Endodermal cell (in vitro differentiated cells): ENCODE measurements at regions not wholly inside any gene's neighbourhood (a gene's known extent, or its start where the extent isn't known, plus 50 kb on each side); places are given as distances from the start of the nearest gene placed in this dataset.
A peak's percentile ranks its signal among the peaks of the same experiment; 100 is the strongest.

Experiments used
- DNase-seq: peaks from one replicate; pipeline ENCODE4 v3.0.0-alpha.2; 2017
- H3K27ac ChIP-seq: 2 replicates; pipeline ENCODE4 v1.5.1; 2013; ENCODE audit warnings: mild to moderate bottlenecking, low read depth, low read length, moderate library complexity
- H3K27me3 ChIP-seq: 2 replicates; pipeline ENCODE4 v1.6.1; 2013; ENCODE audit warnings: mild to moderate bottlenecking, low read length, moderate library complexity; ENCODE audit not compliant: insufficient read depth, control insufficient read depth, poor library complexity, severe bottlenecking
- H3K36me3 ChIP-seq: 2 replicates; pipeline ENCODE4 v1.7.0; 2013; ENCODE audit warnings: mild to moderate bottlenecking, low read length, moderate library complexity; ENCODE audit not compliant: control insufficient read depth, insufficient read depth
- H3K4me1 ChIP-seq: one replicate; pipeline ENCODE4 v1.7.0; 2013; ENCODE audit warnings: low read length; ENCODE audit not compliant: control insufficient read depth, insufficient read depth
- H3K4me3 ChIP-seq: 2 replicates; pipeline ENCODE4 v1.5.1; 2013; ENCODE audit warnings: mild to moderate bottlenecking, low read length, moderate library complexity
- H3K9ac ChIP-seq: 2 replicates; pipeline ENCODE4 v1.6.1; 2013; ENCODE audit warnings: mild to moderate bottlenecking, low read length, moderate library complexity; ENCODE audit not compliant: poor library complexity, severe bottlenecking; ENCODE audit errors: extremely low read depth
- H3K9me3 ChIP-seq: 2 replicates; pipeline ENCODE4 v1.6.1; 2013; ENCODE audit warnings: mild to moderate bottlenecking, low read length, moderate library complexity; ENCODE audit not compliant: control insufficient read depth
- H3K27ac Mint-ChIP-seq: 2 replicates; pipeline ENCODE4 v1.8.0; 2020; ENCODE audit warnings: mixed read lengths
- H3K27me3 Mint-ChIP-seq: 2 replicates; pipeline ENCODE4 v1.8.0; 2021; ENCODE audit warnings: mild to moderate bottlenecking, mixed read lengths; ENCODE audit not compliant: insufficient read depth
- H3K36me3 Mint-ChIP-seq: 2 replicates; pipeline ENCODE4 v1.8.0; 2020; ENCODE audit warnings: low read depth, mixed read lengths
- H3K4me1 Mint-ChIP-seq: 2 replicates; pipeline ENCODE4 v1.8.0; 2020; ENCODE audit warnings: mixed read lengths
- H3K4me3 Mint-ChIP-seq: 2 replicates; pipeline ENCODE4 v1.8.0; 2020; ENCODE audit warnings: mild to moderate bottlenecking, moderate library complexity, mixed read lengths
- H3K9me3 Mint-ChIP-seq: 2 replicates; pipeline ENCODE4 v1.8.0; 2020; ENCODE audit warnings: mild to moderate bottlenecking, mixed read lengths
- WGBS, 2 experiments: methylation state at CpG; one replicate each; pipeline versions ENCODE4 v1.1.5 to v1.1.7; 2013; ENCODE audit warnings: missing lambda C conversion rate in 2 of 2, mixed read lengths in 1 of 2; ENCODE audit not compliant: insufficient coverage in 1 of 2, insufficient read length in 1 of 2; 5-methylcytosine and 5-hydroxymethylcytosine counted together
- TF ChIP-seq, protein P1 (sequence below): fragments of 200-600 bp; sonication (generic); conservative IDR thresholded peaks from 2 replicates; pipeline ENCODE4 v1.5.0; 2021; ENCODE audit warnings: antibody characterized with exemption, mild to moderate bottlenecking

DNA sequence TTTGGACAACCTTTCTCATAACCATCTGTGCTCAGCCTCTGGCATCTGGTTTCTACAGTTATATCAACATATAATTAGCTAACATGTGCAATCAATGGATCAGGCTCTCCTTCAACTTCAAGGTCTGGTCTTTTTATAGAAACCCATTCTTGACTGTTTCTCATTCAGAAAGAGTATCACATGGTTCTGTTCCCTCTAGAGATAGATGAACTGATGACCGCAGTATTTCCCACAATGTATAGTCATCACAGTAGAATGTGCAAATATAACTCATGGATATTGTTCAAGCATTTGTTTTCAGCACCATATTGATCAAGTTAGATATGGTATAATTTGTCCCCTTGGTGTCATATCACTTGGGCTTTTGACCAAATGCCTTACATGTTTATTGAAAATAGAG is 656.2 kb downstream of the FRK start:
- Histone ChIP-seq H3K27me3 (no peaks in the 10 kb centered on the region), H3K9ac (no peak overlapping the region), H3K36me3 (no peaks in the 10 kb centered on the region), H3K9me3 (peaks cover 26% of the 10 kb centered on the region), H3K4me1 (peaks cover 2% of the 10 kb centered on the region), H3K4me3 (no peak overlapping the region), H3K27ac (no peak overlapping the region)
- H3K36me3 Mint-ChIP-seq = peaks cover 3% of the 10 kb centered on the region
- H3K27ac Mint-ChIP-seq = no peak overlapping the region
- peaks cover 19% of the 10 kb centered on the region for H3K9me3 Mint-ChIP-seq
- no peak overlapping the region for H3K4me3 Mint-ChIP-seq
- TF ChIP-seq, protein P1, sequence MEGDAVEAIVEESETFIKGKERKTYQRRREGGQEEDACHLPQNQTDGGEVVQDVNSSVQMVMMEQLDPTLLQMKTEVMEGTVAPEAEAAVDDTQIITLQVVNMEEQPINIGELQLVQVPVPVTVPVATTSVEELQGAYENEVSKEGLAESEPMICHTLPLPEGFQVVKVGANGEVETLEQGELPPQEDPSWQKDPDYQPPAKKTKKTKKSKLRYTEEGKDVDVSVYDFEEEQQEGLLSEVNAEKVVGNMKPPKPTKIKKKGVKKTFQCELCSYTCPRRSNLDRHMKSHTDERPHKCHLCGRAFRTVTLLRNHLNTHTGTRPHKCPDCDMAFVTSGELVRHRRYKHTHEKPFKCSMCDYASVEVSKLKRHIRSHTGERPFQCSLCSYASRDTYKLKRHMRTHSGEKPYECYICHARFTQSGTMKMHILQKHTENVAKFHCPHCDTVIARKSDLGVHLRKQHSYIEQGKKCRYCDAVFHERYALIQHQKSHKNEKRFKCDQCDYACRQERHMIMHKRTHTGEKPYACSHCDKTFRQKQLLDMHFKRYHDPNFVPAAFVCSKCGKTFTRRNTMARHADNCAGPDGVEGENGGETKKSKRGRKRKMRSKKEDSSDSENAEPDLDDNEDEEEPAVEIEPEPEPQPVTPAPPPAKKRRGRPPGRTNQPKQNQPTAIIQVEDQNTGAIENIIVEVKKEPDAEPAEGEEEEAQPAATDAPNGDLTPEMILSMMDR = no peak
- H3K27me3 Mint-ChIP-seq = peaks cover 2% of the 10 kb centered on the region
- no peaks in the 10 kb centered on the region for H3K4me1 Mint-ChIP-seq
- WGBS, 2 experiments = 93% methylated on average over 1 of the region's 1 CpG; no CpG with 5 or more reads in 1 of the 2 experiments
- no peak for DNase-seq

DNA sequence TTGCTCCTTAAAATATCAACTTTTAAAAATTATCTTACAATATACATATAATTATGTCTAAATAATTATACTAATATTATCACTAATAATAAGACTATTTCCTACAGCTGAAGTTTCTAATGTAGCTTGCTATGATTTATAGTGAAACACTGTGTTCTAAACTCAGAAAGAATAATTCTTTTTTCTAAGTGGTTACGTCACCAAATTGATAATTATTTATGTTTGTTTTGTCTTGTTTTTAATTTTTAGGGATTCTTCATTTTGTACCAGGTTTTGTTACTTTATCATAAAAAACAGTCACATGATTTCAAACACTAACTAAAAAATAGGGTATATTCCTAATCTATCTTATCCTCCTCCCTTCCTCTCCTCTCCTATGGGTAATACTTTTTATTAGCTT is 662.1 kb downstream of the FRK start:
- Mint-ChIP-seq H3K9me3 (peaks cover 25% of the 10 kb centered on the region), H3K27me3 (peaks cover 29% of the 10 kb centered on the region), H3K36me3 (peaks cover 3% of the 10 kb centered on the region), H3K27ac (no peak overlapping the region), H3K4me1 (peaks cover 20% of the 10 kb centered on the region), H3K4me3 (no peak overlapping the region)
- Histone ChIP-seq H3K9me3 (peaks cover 25% of the 10 kb centered on the region), H3K9ac (no peak overlapping the region), H3K4me1 (peaks cover 14% of the 10 kb centered on the region), H3K4me3 (no peak overlapping the region), H3K27me3 (no peaks in the 10 kb centered on the region), H3K27ac (no peak overlapping the region), H3K36me3 (no peaks in the 10 kb centered on the region)
- DNase-seq = no peak
- TF ChIP-seq, protein P1 = no peak
- 100% methylated on average over 1 of the region's 1 CpG; no CpG with 5 or more reads in 1 of the 2 experiments for WGBS, 2 experiments

DNA sequence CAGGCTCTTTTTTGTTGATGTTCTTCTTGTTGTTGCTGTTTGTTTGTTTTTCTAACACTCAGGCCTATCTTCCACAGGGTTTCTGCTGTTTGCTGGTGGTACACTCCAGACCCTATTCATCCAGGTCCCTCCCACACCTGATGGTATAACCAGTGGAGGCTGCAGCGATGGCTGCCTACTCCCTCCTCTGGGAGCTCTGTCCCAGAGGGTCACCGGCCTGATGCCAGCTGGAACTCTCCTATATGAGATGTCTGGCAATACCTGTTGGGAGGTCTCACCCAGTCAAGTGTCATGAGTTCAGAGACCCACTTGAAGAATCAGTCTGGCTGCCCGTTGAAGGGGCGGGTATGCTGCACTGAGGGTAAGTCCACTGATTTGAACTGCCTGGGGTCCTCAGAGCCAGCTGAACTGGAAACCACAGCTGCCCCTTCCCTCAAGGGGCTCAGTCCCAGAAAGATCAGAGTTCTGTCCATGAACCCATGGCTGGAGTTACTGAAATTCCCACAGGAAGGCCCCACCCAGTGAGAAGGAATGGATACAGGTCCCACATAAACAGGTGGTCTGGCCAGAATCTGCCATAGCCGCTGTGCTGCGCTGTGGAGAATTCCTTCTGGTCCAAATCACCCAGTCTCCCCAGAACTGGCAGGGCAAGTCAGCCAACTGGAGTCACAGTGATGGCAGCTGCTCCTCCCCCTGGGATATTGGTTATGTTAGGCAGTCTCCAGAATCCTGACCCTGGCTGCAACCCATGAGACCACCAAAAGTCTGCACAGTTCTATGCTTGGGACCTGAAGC is 664.4 kb downstream of the FRK start:
- peaks cover 11% of the 10 kb centered on the region for H3K9me3 ChIP-seq
- H3K4me3 Mint-ChIP-seq = no peak overlapping the region
- H3K9me3 Mint-ChIP-seq = peaks cover 29% of the 10 kb centered on the region
- H3K4me1 ChIP-seq = peaks cover 14% of the 10 kb centered on the region
- peak; percentile 38 for DNase-seq
- no peaks in the 10 kb centered on the region for H3K36me3 ChIP-seq
- H3K27me3 ChIP-seq = no peaks in the 10 kb centered on the region
- no peak overlapping the region for H3K9ac ChIP-seq
- peaks cover 46% of the 10 kb centered on the region for H3K27me3 Mint-ChIP-seq
- H3K4me1 Mint-ChIP-seq = peaks cover 20% of the 10 kb centered on the region
- no peak overlapping the region for H3K4me3 ChIP-seq
- WGBS, 2 experiments = 92 to 100% methylated on average over 1 to 6 of the region's 6 CpGs
- TF ChIP-seq, protein P1 = no peak
- H3K36me3 Mint-ChIP-seq = no peaks in the 10 kb centered on the region
- H3K27ac Mint-ChIP-seq = no peak overlapping the region
- H3K27ac ChIP-seq = no peak overlapping the region
